ENCODE measurements at regions not wholly inside any gene's neighbourhood (a gene's known extent, or its start where the extent isn't known, plus 50 kb on each side); places are given as distances from the start of the nearest gene placed in this dataset.

DNA sequence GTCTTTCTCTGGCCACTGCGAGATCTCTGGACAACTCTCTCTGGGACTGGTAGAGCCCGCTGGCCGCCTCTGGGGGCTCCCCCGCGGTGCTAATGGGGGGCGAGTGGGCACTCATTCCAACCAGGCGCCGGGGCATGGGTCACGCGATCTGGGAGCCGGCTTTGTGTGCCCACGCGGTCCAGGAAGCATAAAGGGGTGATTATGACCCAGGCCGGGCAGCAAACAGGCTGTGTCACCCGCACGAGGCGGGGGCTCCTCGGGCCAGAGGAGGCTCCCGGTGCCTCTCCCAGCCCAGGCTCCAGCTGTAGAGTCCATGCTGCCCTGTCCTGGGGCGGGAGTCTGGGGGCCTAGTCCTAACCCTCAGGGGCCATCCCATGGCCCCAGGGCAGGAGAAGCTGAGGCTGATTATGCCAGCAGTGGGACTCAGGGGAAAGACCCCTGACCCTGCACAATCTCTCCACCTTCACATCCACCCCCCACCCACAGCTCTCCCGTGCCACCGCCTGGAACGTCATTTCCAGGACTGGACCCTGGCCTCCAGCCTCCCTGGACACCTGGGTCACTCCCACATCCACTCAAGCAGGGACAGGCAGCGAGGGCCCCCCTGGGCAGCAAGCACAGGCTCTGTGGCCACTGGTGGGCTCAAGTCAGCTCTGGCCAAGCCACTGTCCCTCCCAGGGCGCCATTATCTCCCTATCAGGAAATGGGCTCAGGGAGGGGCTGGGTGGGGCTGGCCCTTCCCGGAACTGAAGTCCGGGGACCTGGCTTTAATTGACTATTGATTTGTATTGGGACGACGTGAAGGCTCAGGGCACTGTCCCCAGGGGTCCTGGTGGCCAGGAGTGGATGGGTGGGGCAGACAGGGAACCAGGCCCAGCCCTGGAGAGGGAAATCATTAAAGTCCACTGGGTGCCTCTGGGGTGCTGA, 50.0 kb downstream of the PTPRS start:
- ChIA-PET POLR2A (interaction anchor here (0.5 kb wide), 1 partner anchor 1946 kb away, joined by 4 read pairs; no protein-coding TSS in a partner anchor), CTCF (no interaction called here)
- peaks cover 1% of the 10 kb centered on the region for H3K36me3 Mint-ChIP-seq (ENCODE audit: insufficient read depth, unreplicated experiment)
- H3K27me3 Mint-ChIP-seq (ENCODE audit: insufficient read depth, unreplicated experiment), result no peaks in the 10 kb centered on the region
- H3K4me1 Mint-ChIP-seq (ENCODE audit: insufficient read depth, unreplicated experiment), result peaks cover 10% of the 10 kb centered on the region
- H3K4me3 Mint-ChIP-seq (ENCODE audit: unreplicated experiment), result no peak overlapping the region
- no TSS peak for BruUV-seq (replicated peaks)
- H3K9me3 Mint-ChIP-seq (ENCODE audit: unreplicated experiment), result no peaks in the 10 kb centered on the region
- no peak overlapping the region for H3K27ac Mint-ChIP-seq (ENCODE audit: low read depth, unreplicated experiment)
- TF ChIP-seq, protein P1, sequence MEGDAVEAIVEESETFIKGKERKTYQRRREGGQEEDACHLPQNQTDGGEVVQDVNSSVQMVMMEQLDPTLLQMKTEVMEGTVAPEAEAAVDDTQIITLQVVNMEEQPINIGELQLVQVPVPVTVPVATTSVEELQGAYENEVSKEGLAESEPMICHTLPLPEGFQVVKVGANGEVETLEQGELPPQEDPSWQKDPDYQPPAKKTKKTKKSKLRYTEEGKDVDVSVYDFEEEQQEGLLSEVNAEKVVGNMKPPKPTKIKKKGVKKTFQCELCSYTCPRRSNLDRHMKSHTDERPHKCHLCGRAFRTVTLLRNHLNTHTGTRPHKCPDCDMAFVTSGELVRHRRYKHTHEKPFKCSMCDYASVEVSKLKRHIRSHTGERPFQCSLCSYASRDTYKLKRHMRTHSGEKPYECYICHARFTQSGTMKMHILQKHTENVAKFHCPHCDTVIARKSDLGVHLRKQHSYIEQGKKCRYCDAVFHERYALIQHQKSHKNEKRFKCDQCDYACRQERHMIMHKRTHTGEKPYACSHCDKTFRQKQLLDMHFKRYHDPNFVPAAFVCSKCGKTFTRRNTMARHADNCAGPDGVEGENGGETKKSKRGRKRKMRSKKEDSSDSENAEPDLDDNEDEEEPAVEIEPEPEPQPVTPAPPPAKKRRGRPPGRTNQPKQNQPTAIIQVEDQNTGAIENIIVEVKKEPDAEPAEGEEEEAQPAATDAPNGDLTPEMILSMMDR (IDR thresholded peaks at IDR 0.05; ENCODE audit: unreplicated experiment), result no peak
- intact Hi-C loops (cut with micrococcal nuclease), result no loop called here
- no peak for DNase-seq (ENCODE audit: unreplicated experiment)

DNA sequence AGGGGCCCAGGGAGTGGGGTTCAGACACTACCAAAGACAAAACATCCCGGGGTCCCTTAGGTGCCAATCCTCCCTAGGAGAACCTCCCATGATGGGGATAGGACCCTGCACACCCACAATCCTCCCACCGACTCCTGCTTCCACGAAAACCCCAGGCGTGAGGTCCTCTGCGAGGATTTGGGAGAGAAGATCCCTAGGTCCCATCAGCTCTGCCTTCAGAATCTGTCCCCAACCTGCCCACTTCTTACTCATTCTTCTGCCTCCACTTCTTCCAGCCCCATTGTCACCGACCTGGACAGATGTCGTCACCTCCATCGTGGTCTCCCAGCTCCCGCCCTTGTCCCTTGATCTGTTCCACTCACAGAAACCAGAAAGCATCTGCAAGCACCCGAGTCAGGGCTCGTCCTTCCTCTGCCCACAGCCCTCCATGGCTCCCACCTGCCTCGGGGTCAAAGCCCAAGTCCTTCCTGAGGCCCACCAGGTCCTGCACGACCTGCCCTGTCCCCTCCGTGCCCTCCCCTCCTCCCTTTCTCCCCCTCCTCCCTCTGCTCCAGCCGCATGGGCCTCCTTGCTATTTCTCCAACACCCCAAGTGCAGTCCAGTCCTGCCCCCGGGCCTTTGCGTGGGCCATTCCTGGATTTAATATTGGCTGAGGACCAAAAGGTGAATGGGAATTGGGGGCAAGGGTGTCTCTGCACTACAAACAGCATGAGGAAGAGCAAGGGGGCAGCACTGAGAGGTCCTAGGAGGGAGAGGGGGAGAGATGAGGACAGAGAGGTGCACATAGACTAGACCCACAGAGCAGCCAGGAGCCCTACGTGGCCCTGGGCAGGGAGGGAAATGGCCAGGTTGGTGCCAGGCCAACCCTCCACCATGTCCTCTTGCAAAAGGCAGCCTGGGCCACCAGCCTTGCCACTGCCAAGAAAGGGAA, 51.3 kb downstream of the PTPRS start:
- intact Hi-C loops (cut with micrococcal nuclease), result no loop called here
- BruUV-seq (replicated peaks), result no TSS peak
- no peaks in the 10 kb centered on the region for H3K9me3 Mint-ChIP-seq (ENCODE audit: unreplicated experiment)
- H3K27me3 Mint-ChIP-seq (ENCODE audit: insufficient read depth, unreplicated experiment), result no peaks in the 10 kb centered on the region
- H3K36me3 Mint-ChIP-seq (ENCODE audit: insufficient read depth, unreplicated experiment), result peaks cover 8% of the 10 kb centered on the region
- DNase-seq (ENCODE audit: unreplicated experiment), result no peak
- CTCF ChIA-PET, result no interaction called here
- peaks cover 10% of the 10 kb centered on the region for H3K4me1 Mint-ChIP-seq (ENCODE audit: insufficient read depth, unreplicated experiment)
- no peak overlapping the region for H3K27ac Mint-ChIP-seq (ENCODE audit: low read depth, unreplicated experiment)
- H3K4me3 Mint-ChIP-seq (ENCODE audit: unreplicated experiment), result no peak overlapping the region
- TF ChIP-seq, protein P1 (IDR thresholded peaks at IDR 0.05; ENCODE audit: unreplicated experiment), result no peak
- POLR2A ChIA-PET, result no interaction called here

DNA sequence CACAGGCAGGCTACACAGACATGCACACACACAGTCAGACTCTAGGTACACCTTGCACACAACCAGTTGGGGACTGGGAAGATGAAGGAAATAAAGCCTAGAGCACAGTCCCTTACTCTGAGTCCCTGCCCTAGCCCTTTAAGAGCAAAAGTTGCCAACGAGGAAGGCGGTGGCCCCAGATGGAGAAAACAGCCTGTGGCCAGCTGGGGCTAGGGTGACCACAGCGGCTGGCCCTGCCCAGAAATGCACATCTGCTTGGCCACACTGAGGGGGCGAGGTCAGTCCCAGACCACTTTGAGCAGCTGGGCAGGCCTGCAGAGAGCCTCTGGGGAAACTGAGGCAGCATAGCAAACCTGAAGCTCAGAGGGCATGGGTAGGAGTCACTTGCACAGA, 52.3 kb downstream of the PTPRS start:
- peaks cover 8% of the 10 kb centered on the region for H3K36me3 Mint-ChIP-seq (ENCODE audit: insufficient read depth, unreplicated experiment)
- CTCF ChIA-PET, result no interaction called here
- DNase-seq (ENCODE audit: unreplicated experiment), result no peak
- no peak overlapping the region for H3K4me3 Mint-ChIP-seq (ENCODE audit: unreplicated experiment)
- H3K27me3 Mint-ChIP-seq (ENCODE audit: insufficient read depth, unreplicated experiment), result no peaks in the 10 kb centered on the region
- BruUV-seq (replicated peaks), result no TSS peak
- POLR2A ChIA-PET, result no interaction called here
- H3K27ac Mint-ChIP-seq (ENCODE audit: low read depth, unreplicated experiment), result no peak overlapping the region
- TF ChIP-seq, protein P1 (IDR thresholded peaks at IDR 0.05; ENCODE audit: unreplicated experiment), result no peak
- H3K9me3 Mint-ChIP-seq (ENCODE audit: unreplicated experiment), result no peaks in the 10 kb centered on the region
- intact Hi-C loops (cut with micrococcal nuclease), result no loop called here
- peaks cover 10% of the 10 kb centered on the region for H3K4me1 Mint-ChIP-seq (ENCODE audit: insufficient read depth, unreplicated experiment)

DNA sequence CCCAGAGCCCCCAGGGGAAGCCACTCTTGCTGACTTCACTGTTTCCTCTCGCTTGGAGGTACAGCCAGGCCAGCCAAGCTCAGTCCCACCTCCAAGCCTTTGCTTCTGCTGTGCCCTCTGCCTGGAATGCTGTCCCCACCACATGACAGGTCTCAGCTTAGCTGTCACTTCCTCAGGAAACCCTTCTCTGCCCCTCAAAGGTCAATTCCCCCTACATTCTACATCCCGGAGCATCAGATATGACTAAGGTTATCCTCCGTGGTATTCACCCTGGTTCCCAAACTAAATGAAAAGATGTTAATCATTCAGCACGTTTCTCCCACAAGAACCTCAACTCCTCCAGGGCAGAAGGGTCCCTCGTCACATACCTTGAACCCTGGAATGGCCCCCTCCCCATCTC, 53.5 kb downstream of the PTPRS start:
- TF ChIP-seq, protein P1 (IDR thresholded peaks at IDR 0.05; ENCODE audit: unreplicated experiment), result no peak
- CTCF ChIA-PET, result interaction anchor here (0.7 kb wide), 1 partner anchor 46 kb away, joined by 3 read pairs; no protein-coding TSS in a partner anchor
- intact Hi-C loops (cut with micrococcal nuclease), result no loop called here
- H3K27me3 Mint-ChIP-seq (ENCODE audit: insufficient read depth, unreplicated experiment), result no peaks in the 10 kb centered on the region
- no TSS peak for BruUV-seq (replicated peaks)
- peaks cover 8% of the 10 kb centered on the region for H3K36me3 Mint-ChIP-seq (ENCODE audit: insufficient read depth, unreplicated experiment)
- H3K27ac Mint-ChIP-seq (ENCODE audit: low read depth, unreplicated experiment), result no peak overlapping the region
- POLR2A ChIA-PET, result no interaction called here
- peaks cover 10% of the 10 kb centered on the region for H3K4me1 Mint-ChIP-seq (ENCODE audit: insufficient read depth, unreplicated experiment)
- H3K9me3 Mint-ChIP-seq (ENCODE audit: unreplicated experiment), result no peaks in the 10 kb centered on the region
- H3K4me3 Mint-ChIP-seq (ENCODE audit: unreplicated experiment), result no peak overlapping the region
- DNase-seq (ENCODE audit: unreplicated experiment), result no peak
